NCI-H1694 treated with DMSO at 0.1 percent for 48 hours (cell line): ENCODE measurements at regions not wholly inside any gene's neighbourhood (a gene's known extent, or its start where the extent isn't known, plus 50 kb on each side); places are given as distances from the start of the nearest gene placed in this dataset.

Source experiments
- DNase-seq: peaks from one replicate; lab custom pipeline; 2025; lab: John Stamatoyannopoulos, UW

DNA sequence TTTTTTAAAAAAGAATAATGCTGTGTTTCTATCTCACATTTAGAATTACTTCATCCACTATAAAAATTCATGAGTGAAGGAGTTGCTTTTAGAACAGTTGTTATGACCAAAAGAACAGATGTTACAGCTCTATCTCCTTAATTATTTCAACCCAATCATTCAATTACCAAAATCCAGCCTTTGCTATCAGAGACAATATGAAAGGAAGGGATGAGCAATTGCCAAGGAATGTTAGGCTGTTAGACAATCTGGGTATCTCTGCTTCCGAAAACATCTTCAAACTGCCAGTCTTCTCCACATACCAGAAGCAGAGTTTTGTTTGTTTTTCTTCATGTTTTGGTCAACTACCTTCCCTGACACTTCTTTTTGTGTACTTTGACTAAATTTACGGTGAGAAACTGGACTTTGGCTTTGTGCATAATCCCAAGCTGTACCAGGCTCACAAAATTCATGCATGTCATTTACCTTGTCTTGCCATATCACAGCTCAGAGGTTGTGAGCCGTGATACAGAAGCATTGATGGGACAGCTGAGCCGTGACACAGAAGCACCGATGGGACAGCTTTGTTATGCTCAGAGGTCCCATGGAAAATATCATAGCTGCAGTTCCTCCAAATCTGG, 405.5 kb downstream of the KIF4B start:
- DNase-seq = peak; percentile 54

GRCh38 chr5:155430192-155430591, 416.6 kb downstream of the KIF4B start:
- no peak for DNase-seq

DNA sequence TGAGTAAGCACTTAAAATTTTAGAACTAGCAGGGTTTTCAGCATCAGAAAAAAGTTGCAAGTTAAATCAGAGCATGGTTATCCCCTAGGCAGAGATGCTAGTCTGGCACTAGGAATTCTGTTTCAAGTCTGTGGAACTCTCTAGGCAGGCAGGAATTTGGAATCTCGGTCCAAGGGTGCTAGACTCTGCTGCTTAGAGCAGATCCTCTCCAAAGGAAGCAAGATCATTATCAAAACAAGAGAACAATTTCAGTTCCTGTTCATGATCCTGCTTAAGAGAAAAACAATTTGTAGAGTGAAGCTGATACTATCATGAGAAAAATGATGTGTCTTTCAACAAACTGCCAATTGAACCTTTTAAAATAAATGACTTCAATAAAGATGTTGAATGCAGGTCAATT, 420.7 kb downstream of the KIF4B start:
- no peak for DNase-seq

DNA sequence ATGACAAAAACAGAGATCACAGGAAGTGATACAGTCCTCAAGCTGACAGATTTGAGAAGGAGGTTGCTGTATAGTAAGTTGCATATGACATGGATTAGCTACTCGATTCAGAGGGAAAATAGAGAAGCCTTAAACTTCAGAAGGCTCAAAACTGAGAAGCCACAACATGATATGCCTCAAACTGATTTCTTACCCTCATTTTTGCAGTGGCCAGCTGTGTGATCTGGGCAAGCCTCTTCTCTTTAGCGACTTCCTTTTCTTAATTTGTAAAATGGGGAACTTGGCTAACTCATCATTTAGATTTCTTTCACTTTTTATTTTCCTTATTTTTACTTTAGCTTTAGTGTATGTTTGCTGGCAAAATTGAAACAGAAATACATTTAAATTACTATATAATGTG, 421.1 kb downstream of the KIF4B start:
- DNase-seq = no peak

DNA sequence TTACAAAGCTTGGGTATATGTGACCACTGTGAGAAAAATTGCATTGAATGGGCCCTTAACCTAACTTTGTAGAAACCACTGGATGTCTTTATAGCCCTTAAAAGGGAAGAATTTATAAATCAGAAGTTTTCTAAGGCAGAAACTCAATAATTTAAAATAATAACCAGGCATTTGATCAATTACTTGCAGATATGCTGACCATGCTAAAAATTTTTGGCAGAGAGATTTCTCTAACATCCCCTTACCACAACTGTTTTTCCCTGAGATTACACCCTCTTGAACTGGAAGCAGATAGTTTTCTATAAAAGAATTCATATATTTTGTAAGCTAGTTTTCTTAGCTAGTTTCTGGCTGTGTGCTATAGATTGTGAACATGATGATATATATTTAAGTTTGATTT, 428.3 kb downstream of the KIF4B start:
- DNase-seq = no peak

DNA sequence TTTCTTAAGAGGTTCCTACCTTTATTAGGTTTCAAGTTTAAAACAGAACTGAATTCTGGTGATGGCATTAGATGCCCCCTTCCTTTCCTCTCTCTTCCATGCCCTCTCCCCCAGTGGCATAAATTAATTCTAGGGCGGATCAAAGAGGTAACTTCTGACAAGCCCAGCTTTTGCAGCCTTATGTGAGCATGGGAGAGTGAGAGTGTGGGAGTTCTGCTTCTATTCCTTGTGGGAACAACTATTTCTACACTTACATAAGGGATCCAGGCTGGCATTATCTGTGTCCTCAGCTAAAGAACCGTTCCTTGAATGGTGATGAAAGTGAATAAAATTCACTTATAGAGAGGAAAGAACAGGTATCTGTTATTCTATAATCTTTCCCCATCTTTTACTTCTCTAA, 437.6 kb downstream of the KIF4B start:
- no peak for DNase-seq

- no peak for DNase-seq
These were observed 442.4 kb downstream of the KIF4B start for GRCh38 chr5:155455791-155456514.

DNA sequence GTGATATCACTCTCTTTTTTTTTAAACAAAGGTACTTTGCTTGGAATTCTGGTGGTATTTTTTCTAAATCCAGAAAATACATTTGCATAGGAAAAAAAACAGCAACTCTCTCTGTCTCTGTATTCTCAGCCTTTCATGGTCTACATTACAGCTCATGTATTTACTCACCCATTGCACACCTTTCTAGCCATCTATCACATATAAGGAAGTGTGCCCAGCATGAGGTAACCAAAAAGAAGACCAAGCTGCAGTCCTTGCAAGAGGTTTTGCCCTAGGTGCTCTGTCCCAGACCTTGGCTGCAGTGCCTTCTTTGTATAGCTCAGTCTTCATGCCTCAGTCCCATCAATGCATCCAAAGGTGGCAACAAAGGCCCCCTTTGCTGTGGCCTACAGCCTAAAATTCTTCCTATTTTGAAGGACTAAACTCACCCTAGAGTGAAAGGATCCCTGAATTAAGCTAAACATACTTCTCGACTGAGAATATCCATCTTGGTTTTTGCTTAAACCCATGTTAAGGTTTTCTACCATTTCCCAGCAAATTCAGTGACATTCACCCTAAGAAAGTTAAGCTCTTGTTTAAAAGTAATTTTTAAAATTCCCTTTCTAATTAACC, 446.4 kb downstream of the KIF4B start:
- no peak for DNase-seq

GRCh38 chr5:155460501-155460931, 447.0 kb downstream of the KIF4B start:
- no peak for DNase-seq

DNA sequence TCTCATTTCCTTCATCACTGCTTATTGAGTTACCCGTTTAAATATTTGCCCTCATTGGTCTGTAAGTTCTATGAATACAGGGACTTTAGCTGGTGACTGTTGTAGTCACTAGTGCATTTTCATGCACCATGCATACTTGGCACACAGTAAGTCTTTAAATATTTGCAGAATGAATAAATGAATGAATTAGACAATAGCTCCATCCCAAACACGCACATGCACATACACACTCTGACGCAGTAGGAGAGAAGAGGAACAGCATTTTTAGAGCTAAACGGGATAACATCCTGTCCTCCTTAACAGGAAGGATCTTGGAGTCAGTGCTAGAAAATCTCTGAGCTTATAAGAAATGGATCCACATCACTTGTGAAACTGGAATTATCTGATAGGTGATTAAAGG, 447.7 kb downstream of the KIF4B start:
- no peak for DNase-seq

GRCh38 chr5:155466851-155467250, 453.3 kb downstream of the KIF4B start:
- no peak for DNase-seq

DNA sequence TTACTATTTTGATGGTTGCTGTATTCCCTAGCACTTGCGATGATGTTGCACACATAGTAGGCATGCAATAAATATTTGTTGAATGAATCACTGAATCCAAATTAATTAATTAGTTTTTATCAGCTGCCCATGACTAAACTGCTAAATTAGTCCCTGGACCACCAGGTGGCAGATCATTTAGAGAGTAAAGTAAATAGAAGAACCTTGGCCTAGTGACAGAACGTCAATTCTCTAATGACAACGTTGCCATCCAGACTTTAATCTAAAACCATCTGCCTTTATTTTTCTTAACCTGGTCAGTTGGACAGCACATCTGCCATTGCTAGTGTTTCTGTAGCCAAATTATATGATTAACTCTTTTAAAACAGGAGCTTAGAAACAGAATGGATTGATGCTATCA, 457.5 kb downstream of the KIF4B start:
- DNase-seq = peak; percentile 91

DNA sequence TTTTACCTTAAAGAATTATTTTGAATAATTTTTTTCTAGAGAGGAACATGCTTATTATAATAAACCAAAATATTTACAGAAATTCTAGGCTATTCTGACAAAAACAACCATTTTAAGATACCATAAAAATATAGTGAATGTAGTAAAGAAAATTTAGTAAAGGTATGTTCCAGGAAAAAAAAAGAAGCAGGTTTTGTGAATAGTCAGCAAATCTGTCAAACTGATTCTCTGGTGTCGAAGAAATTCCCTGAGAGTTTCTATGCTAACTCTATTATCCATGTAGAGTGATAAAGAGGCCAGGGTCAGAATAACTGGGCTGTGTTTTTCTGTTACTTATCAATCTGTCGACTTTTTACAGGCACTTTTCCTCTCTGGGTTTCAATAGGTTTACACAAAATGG, 459.2 kb downstream of the KIF4B start:
- DNase-seq = no peak

DNA sequence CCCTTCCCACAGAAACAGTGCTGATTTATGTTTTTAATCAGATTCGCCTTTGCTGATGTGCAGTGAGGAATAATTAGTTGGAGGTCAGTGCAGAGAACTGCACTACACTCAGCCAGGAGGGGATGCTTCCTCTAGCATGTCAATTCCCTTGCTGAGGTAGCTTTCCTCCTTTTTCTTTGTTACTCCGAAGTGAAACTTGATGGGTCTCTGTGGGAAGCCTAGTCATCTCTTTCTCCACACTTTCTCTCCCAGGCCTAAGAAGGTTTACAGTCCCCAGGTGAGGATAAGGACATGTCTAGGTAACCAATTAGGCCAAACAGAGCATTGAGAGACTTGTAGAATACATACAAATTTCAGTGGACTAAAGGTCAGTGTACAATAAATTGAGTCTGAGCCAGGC, 461.8 kb downstream of the KIF4B start:
- DNase-seq = no peak

- no peak for DNase-seq
These were observed 467.2 kb downstream of the KIF4B start for GRCh38 chr5:155480731-155481131.

- DNase-seq = no peak
These were observed 467.6 kb downstream of the KIF4B start for GRCh38 chr5:155481182-155481581.

DNA sequence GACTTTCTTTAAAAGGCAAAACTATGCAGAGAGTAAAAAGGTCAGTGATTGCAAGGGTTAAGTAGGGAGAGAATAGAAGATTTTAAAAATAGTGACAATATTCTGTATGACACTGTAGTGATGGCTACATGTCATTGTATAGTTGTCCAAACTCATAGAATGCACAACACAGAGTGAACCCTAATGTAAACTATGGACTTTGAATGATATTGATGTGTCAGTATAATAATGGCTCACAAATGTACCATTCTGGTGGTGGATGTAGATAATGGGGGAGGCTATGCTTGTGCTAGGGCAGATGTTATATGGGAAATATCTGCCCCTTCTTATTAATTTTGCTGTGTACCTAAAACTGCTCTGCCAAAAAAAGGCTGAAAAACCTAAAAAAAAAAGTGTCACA, 468.9 kb downstream of the KIF4B start:
- DNase-seq = no peak

- DNase-seq = no peak
These were observed 471.8 kb downstream of the KIF4B start for GRCh38 chr5:155485386-155485785.

GRCh38 chr5:155489949-155490348, 476.4 kb downstream of the KIF4B start:
- no peak for DNase-seq

GRCh38 chr5:155492191-155492590, 478.6 kb downstream of the KIF4B start:
- no peak for DNase-seq

DNA sequence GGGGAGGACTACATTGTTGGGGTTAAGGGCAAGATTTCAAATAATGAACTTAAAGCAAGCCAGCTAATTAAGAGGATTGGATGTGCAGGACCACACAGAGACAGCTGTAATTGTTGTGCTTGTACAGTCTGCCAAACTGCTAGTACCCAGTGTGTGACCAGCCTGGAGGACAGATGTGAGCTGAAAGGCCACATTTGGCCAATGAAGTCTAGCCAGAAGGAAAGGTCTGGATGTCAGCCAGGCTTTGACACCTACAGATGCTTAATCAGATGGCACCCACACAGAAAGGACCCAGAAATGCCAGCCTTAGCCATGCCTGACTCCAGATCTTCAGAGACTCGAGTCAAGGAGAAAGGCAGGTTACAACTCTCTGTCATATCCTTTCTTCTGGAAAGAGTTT, 491.1 kb downstream of the KIF4B start:
- peak; percentile 82 for DNase-seq

- DNase-seq = no peak
These were observed 493.8 kb downstream of the KIF4B start for GRCh38 chr5:155507363-155507762.

GRCh38 chr5:155508673-155509072, 495.1 kb downstream of the KIF4B start:
- no peak for DNase-seq

DNA sequence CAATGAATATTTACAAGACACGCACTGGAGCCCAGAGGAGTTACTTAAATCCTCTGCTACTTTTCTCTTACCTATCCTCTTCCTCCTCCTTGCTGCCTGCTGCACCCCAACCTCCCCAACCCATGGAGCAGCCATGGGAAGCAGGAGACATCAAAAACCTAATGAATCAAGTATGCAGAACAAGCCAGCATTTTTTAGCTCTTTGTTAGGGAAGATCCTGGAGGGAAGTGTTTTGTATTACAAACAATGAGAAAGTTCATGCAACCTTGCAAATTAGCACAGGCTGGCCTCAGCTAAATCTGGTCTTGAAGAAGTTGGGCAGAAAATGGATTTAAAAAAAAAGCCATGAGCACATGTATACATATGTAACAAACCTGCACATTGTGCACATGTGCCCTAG, 498.8 kb downstream of the KIF4B start:
- no peak for DNase-seq
